ENCODE measurements at regions not wholly inside any gene's neighbourhood (a gene's known extent, or its start where the extent isn't known, plus 50 kb on each side); places are given as distances from the start of the nearest gene placed in this dataset.

DNA sequence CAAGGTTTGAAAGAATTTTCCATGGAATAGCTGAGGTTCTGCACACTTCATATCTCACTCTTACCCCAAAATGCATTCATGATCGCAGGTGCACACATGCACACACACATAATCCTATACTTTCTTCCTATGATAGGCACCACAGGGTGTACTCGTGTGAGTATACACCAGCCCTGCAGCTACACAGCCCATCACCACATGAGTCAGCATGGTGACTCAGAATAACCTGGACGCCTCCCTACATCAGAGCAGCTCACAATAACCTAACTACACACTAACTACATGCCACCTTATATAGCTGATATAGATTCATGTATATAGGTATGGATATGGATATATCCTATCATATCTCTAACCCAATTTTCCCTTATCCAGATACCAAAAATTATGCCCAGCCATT lies 850.2 kb upstream of the TMEM132C start:
- DNase-seq, result no peak

DNA sequence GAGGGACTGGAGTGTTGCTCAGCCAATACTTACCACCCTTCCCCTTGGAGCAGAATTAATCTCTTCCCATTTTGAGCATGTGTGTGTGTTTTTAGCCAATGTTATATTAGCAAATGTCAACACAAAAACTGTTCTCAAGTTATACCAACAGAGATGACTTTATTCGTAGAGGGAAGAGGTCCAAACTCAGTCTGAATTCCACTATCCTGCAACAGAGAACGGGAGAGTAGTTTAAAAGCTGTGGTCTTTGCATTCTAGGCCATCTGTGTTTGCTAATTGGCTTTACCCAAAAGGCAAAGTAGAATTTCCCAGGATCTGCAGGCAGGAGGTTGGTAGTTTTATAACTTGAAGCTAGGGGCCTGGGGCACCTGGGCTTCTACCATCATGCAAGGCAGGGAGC lies 847.9 kb upstream of the TMEM132C start:
- no peak for DNase-seq

DNA sequence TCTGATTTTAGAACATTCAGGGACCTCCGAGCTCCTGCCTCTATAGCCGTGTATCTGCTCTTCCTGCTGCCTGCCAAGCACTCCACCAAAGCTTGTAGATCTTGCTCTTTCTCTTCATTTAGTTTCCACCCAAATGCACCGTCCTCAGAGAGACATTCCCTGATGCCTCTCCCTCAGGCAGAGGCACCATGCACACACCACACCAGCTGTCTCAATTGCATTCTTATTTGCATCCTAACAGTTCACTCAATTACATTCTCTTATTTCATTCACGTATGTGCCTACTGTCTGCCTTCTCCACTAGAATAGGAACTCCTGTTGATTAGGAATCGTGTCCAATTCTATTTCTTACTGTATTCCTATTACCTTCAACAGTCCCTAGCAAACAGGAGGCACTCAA lies 845.4 kb upstream of the TMEM132C start:
- no peak for DNase-seq

DNA sequence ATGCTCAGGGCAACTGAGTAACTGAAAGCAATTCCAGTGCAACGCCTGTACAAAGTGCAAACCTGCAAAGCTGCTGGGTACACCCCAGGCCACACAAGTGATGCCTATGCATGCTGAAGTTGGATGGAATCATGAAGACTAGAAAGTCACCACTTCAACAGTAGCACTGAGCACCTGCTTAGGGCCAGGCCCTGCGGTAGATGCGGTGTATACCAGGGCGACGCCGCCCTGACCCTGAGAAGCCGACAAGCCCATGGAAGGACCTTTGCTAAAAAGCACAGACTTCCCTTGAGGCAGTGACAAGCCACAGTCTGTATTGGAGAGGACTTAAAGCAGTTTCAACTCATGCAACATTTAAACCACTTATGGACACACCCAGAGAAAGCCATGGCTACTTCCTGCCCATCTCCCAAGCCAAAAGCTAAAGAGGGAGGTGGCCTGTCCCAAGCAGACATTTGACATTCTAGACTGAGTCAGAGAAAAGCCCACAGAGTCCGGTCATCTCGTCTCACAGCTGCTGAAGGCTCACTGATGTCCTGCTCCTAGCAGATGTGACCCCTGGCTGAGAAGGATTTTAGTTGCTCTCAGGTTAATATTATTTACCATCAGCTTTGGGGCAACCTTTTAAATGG lies 843.9 kb upstream of the TMEM132C start:
- DNase-seq, result no peak

DNA sequence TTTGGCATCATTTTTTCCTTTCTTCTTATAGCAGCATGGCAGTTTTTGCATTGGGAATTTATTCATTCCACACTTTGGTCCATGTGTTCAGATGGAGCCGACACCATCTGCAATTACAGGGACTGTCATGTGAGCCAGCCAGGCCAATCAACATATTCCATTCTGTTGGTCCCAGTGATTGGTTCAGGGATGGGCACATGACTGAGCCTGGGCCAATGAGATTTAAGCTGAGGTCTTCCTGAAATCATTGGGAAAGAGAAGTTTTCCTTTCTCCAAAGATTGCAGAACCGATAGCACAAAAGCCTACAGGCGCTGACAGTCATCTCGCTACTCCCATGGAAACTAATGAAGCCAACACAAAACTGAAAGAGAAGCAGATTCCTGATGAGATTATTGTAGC lies 841.5 kb upstream of the TMEM132C start:
- no peak for DNase-seq

DNA sequence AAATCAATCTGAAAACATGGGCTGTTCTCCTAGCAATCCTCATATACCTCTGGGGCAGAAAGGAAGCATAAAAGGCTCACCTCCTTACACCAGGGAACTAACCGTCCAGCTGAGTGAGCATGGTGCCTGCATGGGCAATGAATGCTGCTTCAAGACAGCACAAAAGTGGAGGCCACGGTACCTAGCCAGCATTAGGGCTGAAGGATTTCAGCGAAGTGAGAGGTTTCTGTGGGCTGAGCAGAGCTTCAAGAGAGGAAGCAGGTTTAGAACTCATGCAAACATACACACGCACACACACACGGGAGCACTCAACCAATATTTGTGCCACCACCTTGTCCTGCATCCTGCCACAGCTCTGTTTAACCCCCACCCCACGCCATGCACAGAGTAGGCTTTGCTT lies 838.5 kb upstream of the TMEM132C start:
- DNase-seq, result no peak

DNA sequence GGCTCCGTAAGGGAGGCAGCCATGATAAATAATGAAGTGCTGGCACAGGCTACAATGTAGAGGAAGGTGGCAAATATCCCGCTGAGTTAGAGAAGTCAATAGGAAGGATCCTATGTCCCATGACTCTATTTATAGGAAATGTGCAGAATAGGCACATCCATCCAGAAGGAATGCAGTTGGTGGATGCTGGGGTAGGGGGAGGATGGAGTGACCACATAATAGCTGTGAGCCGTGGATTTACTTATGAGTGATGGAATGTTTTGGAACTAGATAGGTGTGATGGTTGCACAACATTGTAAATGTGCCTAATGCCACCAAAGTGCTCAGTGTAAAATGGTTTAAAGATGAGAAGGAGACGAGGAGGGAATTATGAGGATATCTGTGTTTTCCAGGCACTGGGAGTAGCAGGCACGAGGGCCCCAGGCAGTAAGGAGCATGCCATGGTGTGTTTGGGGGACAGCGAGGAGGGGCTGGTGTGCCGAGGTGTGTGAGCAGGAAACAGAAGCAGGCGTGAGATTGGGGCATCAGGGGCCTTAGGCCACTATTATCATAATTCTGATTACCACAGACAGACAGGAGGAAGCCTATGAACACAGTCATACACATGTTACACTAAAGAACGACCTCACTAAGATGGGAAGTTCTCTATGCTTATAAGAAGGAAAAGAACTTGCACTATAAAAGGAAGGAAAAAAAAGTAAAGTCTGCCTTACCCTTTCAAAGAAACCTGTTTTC lies 837.3 kb upstream of the TMEM132C start:
- no peak for DNase-seq

DNA sequence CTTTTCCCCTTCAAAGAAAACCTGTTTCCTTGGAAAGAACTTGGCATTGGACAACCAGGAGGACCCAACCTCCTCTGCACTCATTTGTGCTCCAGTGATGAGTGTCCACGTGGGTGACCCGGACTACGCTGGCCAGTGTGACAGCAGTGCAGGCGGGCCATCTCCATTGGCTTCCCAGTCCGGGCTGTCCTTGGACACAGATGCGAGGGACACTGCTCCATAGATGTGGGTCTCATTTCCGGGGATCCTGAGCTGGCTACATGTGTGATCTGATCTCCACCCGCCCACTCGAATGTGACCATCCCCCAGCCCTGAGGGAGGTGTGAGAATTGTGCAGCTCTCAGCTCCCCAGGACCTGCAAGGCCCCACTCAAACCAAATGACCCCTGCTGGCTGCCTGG lies 836.6 kb upstream of the TMEM132C start:
- DNase-seq, result no peak

DNA sequence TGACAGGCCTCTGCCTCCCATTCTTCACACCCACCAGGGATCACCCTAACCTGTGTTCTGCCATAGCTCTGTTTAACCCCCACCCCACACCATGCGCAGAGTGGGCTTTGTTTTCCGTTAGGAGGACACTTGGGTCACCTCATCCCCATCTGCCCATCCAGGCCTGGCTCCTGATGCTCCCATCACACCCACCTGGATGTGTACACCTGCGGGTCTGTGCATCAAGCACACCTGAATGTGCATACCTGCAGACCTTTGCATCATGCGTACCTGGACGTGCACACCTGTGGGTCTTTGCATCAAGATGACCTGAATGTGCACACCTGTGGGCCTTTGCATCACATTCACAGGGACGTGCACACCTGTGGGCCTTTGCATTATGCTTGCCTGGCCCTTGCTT lies 835.8 kb upstream of the TMEM132C start:
- no peak for DNase-seq

DNA sequence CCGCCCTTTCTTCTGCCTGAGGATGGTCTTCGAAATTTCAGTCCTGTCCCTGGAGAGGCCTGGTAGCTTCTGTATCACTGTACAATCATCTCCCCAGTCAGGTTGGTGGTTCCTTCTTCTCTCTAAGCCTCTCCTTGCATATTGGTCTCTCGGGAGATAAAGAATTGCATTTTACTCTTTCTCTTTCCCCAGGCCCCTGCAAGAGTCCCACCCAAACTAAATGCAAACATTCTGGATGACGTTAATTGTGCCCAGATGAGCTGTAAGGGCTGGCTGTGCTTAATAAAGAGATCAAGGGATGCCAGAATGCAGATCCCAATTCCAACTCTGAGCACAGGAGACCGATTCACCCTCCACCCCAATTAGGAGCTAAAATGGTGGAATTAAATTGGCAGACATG lies 835.4 kb upstream of the TMEM132C start:
- DNase-seq, result no peak

DNA sequence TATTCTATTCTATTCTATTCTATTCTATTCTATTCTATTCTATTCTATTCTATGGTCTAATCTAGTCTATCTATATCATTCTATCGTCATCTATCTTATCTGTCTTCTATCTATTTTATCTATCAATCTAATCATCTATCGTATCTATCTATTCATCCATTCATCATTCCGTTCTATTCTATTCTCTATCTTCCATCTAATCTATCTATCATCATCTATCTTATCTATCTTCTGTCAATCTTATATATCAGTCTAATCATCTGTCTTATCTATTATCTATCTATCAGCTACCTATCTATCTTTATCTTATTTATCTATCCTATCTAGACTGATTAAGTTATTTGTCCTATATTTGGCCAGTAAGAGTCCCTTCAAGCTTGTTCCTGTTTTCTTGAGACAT lies 831.5 kb upstream of the TMEM132C start:
- no peak for DNase-seq

DNA sequence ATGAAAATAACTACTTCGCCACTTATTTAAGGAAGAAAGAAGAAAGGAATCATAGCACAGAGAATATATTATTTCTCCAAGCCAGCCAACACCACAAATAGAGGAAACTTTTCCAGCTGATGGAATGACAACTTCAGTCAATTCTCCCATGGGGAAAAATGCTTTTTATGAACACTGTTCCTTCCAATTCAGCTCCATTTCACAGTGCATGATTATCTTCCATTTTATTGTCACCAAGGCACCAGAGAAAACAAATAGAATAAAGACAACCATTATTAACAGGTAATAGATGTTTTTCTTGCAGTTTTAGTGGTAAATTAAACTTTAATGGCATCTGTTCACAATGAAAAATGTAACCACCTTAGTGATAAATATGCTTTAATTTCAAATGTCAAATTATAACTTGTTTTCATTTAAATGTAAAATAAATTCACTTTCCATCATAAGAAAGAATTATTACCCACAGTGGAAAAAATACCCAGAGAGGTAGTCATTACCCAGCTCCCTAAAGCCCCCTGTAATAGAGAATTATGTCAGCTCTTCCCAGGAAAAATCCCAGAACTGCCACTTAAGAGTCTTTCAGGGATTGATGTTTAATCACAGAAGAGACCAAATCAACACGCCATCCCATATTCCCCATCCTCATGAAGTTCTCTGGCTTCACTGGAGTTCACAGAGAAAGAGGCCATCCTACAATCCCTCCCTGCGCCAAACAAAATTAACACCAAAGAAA lies 828.3 kb upstream of the TMEM132C start:
- no peak for DNase-seq

DNA sequence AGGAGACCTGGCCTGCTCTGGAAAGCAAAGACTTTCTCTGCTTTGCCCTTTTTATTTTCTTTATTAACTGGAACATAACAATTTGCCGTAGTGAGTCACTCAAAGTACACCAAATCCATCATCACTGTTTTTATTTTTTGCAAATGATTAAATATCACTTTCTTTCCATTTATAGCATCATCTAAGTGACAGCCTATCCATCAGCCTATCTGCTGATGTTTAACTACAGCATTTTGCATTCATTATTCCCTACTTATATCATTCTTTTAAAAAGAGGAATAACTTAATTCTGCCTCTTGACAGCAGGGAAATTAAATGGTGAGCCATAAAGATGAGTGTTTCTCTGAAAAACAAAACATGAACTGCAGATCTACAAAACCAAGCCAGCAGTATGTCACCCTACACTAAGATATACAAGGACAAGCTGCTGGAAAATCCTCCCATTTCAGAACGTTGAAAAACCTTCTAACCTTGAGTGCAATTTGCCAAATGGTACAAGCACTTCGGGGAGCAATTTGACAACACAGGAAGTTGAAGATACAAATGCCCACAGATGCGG lies 821.3 kb upstream of the TMEM132C start:
- DNase-seq, result no peak

DNA sequence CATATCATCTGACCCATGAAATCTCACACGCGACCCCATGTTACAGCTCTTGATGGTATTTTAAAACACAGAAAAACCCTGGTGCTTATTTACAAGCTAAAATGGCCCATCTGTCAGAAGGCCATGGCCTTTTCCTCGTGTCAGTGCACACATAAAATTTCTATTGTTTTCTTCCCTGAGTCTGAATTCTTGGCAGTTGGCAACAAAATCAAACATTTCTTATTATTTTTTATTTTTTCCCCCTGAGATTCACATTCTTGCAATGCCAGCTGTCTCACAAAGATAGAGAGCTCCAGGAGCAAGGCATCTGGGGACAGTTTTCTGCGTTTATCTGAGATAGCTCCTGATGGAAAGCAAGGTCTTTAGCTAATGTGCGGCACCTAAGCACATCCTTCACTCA lies 818.1 kb upstream of the TMEM132C start:
- no peak for DNase-seq

DNA sequence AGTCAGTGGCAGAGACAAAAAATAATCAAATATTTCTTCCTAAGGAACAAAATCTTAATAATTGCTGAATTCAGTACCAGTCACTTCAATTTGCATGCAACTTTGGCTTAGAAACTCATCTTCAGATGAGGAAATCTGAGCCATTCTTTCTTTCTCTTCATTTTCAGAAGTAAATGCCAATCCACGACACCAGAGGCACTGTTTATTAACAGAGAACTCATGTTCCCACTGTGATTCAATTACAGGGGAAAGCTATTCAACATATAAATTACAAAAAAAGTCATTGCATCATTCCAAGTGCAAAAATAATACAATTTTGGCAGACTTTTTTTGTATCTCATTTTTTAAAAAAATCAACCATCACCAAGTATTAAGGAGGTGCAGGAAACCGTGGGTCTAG lies 816.1 kb upstream of the TMEM132C start:
- no peak for DNase-seq

DNA sequence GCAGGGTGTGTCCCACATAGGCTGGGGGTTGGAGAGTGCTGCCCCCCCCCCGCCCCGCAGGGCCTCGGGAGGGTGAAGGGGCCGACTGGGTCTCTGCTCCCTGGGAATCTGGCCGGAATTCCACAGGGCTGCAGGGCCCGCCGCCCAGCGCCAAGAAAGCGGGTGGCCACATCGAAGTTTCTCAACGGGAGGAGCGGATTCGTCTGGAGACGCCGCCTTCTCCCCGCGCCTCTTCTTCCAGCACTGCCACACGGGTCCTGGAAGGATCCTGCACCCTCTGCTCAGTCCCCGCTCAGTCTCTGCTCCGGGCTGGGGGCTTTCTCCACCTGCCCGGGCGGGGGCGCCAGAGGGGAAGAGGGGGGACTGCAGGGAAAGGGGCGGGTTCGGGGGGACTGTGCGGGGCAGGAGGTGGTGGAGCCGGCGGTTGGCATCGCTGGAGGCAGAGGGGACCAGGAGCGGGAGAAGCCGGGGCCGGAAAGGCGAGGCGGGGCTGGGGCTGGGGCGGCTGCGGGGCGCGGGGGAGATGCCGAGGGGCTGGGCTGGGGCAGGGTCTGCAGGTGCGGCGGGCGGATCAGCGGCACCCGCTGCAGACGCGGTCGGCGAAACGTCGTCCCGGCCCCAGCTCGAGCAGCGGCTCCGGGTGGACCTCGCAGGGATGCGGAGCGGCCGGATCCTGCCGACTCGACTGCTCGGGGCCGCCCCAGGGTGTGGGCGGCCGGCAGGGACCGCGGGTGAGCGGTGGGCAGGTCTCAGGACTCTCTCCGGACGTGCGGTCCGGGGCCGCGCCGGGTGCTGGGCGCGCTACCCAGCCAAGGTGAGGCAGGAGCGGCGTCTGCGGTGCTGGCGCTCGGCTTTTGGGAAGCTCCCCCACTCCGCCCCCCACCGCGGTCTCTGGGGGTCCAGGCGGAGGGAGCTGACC lies 811.4 kb upstream of the TMEM132C start:
- no peak for DNase-seq

DNA sequence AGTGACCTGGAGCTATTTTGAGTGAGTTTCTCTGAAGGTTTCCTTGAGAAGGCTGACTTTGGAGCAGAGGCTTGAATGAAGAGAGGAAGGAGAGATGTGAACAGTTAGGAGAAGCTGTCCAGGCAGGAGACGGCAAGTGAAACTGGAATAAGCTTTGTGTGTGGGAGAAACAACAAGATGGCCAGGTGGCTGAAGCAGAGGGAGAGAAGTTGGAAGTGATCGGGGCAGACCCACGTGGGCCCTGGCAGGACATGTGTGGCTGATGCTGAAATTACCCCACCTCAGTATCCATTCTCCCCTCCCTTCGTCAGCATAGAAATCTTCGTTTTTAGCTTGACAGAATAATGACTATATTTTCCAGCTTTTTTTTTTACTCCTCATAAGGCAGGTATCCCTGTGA lies 809.2 kb upstream of the TMEM132C start:
- no peak for DNase-seq

DNA sequence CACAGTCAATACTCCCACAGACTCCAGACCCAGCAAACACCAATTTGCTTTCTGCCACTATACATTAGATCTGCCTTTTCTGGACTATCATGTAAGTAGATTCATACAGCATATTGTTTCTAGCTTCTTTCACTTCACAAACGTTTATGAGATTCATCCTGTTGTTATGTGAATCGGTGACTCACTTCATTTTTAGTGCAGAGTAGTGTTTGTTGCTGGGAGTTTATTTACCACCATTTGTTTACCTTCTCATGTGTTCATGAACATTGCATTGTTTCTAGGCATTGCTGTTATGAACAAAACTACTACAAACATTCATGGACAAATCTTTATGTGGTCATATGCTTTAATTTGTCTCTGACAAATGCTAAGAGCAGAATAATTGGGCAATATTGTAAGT lies 807.8 kb upstream of the TMEM132C start:
- DNase-seq, result no peak

DNA sequence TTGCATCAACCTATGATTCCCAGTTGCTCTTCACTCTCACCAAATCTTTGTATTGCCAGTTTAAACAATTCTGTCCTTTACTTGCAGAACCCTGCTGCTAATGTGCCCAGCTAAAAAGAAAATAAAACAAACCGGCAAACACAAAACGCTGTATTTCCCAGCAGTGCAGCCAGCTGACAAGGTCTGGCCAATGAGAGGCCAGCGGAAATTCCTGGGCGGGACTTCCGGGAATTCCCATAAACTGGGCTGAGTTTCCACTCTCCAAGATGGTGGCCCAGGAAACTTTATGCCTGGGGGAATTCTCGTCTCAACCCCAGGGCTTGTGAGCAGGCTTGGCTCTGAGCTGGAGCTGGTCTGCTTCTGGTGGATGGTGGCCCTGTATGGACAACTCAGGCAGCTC lies 807.3 kb upstream of the TMEM132C start:
- no peak for DNase-seq

DNA sequence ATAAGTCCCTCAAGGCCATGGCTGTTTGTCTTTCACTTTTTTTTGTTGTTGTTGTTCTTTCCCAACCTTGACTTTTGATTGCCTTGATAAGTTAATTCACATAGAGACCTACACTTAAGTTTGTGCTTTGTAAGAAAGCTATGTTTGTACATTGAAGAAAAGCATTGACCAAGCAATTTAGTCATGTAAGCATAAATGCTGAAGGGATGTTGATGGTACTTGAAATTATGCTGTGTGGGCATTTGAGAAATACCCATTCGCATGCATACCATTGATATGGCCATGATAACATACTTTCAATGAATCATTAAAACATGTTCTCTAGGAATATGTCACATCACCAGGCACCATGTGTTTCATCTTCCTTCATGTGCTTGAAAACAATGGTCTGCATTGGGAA lies 803.7 kb upstream of the TMEM132C start:
- no peak for DNase-seq

DNA sequence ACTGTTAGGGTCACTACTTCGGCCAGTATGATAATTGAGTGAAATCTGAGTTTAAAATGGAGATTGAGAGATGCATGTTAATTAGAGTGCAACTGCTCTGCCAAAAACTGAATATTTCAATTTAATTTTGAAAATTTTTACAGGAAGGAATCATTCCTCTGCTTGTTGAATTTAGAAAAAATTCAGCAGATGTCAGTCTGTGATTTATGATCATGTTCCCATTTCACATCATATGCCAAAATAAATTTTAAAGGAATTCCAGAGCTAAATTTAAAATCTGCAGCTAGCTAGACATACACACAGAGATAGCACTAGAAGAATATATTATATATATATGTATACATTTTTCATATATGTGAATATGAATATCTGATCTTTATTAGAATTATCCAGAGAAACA lies 797.6 kb upstream of the TMEM132C start:
- no peak for DNase-seq

DNA sequence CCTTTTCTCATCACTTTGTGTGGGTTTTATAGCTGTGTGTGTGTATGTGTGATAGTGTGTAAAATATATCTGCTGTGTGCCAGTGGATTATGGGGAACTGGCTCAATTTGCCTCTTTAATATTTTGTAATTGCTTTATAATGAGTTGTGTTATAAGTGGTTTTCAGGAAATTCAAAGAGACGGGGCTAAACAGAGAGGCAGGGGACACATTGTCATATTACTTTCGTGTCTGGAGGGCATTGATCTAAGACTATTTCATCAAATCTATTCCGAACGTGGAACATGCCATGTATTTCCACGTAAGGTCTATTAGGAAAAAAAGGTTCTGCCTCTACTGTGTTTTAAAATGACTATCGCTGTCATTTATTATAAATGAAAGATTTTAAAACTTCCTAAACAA lies 793.2 kb upstream of the TMEM132C start:
- no peak for DNase-seq

DNA sequence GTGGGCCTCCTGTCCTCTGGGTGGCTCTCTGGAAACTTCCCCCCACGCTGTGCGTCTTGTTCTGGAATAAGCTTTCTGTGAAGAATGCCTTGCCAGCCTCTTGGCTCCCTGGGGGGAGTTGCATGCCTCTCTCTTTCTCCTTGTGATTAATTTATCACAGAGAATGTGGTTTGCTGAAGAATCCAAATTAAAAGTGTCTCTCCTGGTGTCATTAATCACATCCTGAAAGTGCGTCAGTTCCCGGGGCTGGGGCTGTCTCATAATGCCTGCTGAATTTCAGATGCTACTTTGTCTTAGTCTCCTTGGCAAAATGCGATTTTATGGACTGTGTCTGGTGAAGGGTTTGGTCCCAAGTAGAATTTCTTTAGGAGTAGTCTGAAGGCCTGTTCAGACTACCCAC lies 787.7 kb upstream of the TMEM132C start:
- no peak for DNase-seq

All from activated CD8-positive, alpha-beta memory T cell treated with anti-CD3 and anti-CD28 coated beads, Interleukin-2, amount 50 U/mL, for 48 hours (primary cell).